Breast epithelium (tissue), 4 donors: ENCODE measurements at regions not wholly inside any gene's neighbourhood (a gene's known extent, or its start where the extent isn't known, plus 50 kb on each side); places are given as distances from the start of the nearest gene placed in this dataset.

ENCODE experiments used
- DNase-seq, 2 donors: peaks; one replicate each; pipeline ENCODE4 v3.0.0-alpha.2; 2019; ENCODE audit warnings: low spot score in 2 of 2
- H3K27ac ChIP-seq, 2 donors: fragments of 200-600 bp; sonication (generic) in 1 of 2; one replicate each; pipeline ENCODE4 v1.5.1; 2016 to 2019; ENCODE audit warnings: mild to moderate bottlenecking in 1 of 2
- H3K27me3 ChIP-seq, 2 donors: fragments of 200-600 bp; sonication (generic) in 1 of 2; one replicate each; pipeline versions ENCODE4 v1.5.1 to v1.6.0; 2017 to 2019; ENCODE audit warnings: control low read depth in 1 of 2, mild to moderate bottlenecking in 1 of 2
- H3K36me3 ChIP-seq: fragments of 200-600 bp; one replicate; pipeline ENCODE4 v1.5.1; 2019
- H3K4me1 ChIP-seq, 2 donors: fragments of 200-600 bp; sonication (generic); one replicate each; pipeline ENCODE4 v1.5.1; 2016 to 2019; ENCODE audit warnings: control low read depth in 1 of 2
- H3K4me3 ChIP-seq, 3 donors: fragments of 200-600 bp; sonication (generic); 1 replicate in 2 of 3; 2 replicates in 1 of 3; pipeline ENCODE4 v1.5.1; 2016 to 2019; ENCODE audit warnings: mild to moderate bottlenecking in 3 of 3, moderate library complexity in 2 of 3
- H3K9me3 ChIP-seq, 2 donors: fragments of 200-600 bp; sonication (generic) in 1 of 2; one replicate each; pipeline ENCODE4 v1.5.1; 2016 to 2019; ENCODE audit warnings: control low read depth in 1 of 2
- POLR2A ChIP-seq: fragments of 450-650 bp; IDR thresholded peaks from one replicate; pipeline ENCODE4 v1.6.1; 2016; ENCODE audit warnings: antibody characterized with exemption, mild to moderate bottlenecking, moderate library complexity
- POLR2AphosphoS5 ChIP-seq, 3 donors: sonication (generic); formaldehyde crosslinking; IDR thresholded peaks; one replicate each; pipeline ENCODE4 v1.6.1; 2017; ENCODE audit warnings: antibody characterized with exemption in 3 of 3
- intact Hi-C: fragments of 100-400 bp; cut with DNase I; formaldehyde crosslinking; loops from one replicate; pipeline ENCODE4 v1.15.1; 2023; ENCODE audit warnings: low total_unique reads
- TF ChIP-seq, protein P1 (sequence below), 3 donors: fragments of 450-650 bp; IDR thresholded peaks; one replicate each; pipeline ENCODE4 v1.5.1; 2016 to 2017; ENCODE audit warnings: antibody characterized with exemption in 3 of 3, mild to moderate bottlenecking in 3 of 3, moderate library complexity in 3 of 3

DNA sequence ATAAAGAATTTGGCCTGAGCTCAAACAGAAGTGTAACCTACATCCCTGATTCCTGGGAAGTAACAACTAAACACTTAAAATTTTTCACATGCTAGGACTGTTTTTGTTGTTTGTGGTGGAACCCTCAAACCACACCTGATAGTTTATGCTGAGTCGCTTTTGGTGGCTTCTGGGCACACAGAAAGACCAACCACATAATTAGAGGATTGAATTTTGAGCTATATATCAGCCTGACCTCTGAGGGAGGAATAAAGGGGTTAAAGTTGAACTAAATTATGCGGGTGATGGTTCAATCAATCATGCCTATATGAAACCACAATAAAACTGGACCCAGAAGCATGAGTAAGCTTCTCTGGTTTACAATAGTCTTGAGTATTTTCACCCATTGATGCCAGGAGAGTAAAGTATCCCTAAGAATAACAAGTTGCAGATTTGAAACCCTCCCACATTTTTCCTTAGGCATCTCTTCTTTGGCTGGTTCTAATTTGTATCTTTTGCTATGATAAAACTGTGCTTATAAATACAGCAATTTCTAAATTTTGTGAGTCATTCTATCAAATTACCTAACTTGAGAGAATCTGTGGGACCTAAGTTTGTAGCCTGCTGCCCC is 1304.5 kb upstream of the GBE1 start:
- DNase-seq, result no peak
- H3K4me3 ChIP-seq, result no peak overlapping the region

DNA sequence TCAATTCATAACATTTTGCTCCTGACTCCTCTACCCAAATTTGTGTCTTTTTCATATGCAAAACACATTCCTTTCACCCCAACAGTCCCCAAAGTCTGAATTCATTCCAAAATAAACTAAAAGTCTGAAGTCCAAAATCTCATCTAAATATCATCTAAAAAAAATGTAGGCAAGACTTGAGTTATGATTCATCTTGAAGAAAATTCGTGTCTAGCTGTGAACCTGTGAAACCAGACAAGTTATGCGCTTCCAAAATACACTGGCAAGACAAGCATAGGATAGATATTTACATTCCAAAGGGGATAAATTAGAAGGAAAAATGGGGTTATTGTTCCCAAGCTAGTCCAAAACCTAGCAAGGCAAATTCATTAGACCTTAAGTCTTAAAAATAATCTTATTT is 1302.0 kb upstream of the GBE1 start:
- intact Hi-C loops, result no loop called here
- H3K27ac ChIP-seq, result no peak overlapping the region
- TF ChIP-seq POLR2A (no peak), POLR2AphosphoS5 (IDR thresholded peaks at IDR 0.05) (no peak)
- TF ChIP-seq, protein P1, sequence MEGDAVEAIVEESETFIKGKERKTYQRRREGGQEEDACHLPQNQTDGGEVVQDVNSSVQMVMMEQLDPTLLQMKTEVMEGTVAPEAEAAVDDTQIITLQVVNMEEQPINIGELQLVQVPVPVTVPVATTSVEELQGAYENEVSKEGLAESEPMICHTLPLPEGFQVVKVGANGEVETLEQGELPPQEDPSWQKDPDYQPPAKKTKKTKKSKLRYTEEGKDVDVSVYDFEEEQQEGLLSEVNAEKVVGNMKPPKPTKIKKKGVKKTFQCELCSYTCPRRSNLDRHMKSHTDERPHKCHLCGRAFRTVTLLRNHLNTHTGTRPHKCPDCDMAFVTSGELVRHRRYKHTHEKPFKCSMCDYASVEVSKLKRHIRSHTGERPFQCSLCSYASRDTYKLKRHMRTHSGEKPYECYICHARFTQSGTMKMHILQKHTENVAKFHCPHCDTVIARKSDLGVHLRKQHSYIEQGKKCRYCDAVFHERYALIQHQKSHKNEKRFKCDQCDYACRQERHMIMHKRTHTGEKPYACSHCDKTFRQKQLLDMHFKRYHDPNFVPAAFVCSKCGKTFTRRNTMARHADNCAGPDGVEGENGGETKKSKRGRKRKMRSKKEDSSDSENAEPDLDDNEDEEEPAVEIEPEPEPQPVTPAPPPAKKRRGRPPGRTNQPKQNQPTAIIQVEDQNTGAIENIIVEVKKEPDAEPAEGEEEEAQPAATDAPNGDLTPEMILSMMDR (IDR thresholded peaks at IDR 0.05), result no peak
- no peaks in the 10 kb centered on the region for H3K27me3 ChIP-seq
- DNase-seq, result no peak
- no peaks in the 10 kb centered on the region for H3K36me3 ChIP-seq
- peaks cover 0 to 23% of the 10 kb centered on the region in 2 donors for H3K9me3 ChIP-seq
- no peaks in the 10 kb centered on the region for H3K4me1 ChIP-seq
- no peak overlapping the region for H3K4me3 ChIP-seq

More for the DNA sequence above, 1304.5 kb upstream of the GBE1 start:
- Histone ChIP-seq H3K4me1 (no peaks in the 10 kb centered on the region), H3K36me3 (no peaks in the 10 kb centered on the region), H3K9me3 (peaks cover 0 to 12% of the 10 kb centered on the region in 2 donors), H3K27me3 (no peaks in the 10 kb centered on the region), H3K27ac (no peak overlapping the region)
- TF ChIP-seq POLR2AphosphoS5 (IDR thresholded peaks at IDR 0.05), result no peak
- TF ChIP-seq POLR2A, result no peak
- TF ChIP-seq, protein P1 (IDR thresholded peaks at IDR 0.05), result no peak
- intact Hi-C loops, result no loop called here

DNA sequence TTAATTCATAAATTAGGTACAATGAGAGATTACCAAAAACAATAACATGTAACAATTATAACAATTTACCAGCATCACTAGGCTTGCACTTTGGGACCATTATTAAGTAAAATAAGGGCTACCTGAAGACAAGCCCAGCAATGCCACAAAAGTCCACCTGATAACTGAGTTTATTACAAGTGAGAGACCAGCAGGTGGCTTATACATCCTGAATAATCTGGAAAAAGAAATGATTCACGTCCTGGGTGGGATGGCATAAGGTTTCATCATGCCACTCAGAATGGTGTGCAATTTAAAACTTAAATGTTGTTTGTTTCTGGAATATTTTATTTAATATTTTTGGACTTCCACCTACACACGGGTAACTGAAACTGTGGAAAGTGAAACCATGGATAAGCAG is 1287.1 kb upstream of the GBE1 start:
- Histone ChIP-seq H3K36me3 (no peaks in the 10 kb centered on the region), H3K27ac (no peak overlapping the region), H3K4me1 (no peaks in the 10 kb centered on the region), H3K4me3 (no peak overlapping the region), H3K27me3 (no peaks in the 10 kb centered on the region), H3K9me3 (no peaks in the 10 kb centered on the region)
- no peak for DNase-seq
- intact Hi-C loops, result no loop called here
- TF ChIP-seq POLR2AphosphoS5 (IDR thresholded peaks at IDR 0.05) (no peak), POLR2A (no peak)
- TF ChIP-seq, protein P1 (IDR thresholded peaks at IDR 0.05), result no peak

DNA sequence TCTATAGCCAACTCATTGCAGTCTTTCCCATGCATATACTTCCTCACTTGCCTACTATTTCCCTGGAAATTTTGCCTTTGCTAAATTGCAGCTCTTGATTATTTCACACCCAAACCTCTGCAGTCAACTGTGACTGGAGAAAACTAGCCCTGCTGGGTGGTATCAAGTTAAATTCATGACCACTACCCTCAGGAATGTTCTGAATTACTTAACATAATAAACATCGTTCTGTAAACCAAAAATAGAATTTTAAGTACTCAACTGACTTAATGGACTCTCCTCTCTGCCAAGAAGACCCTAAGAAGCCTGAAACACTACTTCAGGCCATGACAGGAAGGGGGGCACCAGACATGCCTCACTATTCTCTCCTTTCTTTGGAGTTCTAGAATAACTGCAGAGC is 1278.0 kb upstream of the GBE1 start:
- DNase-seq, result no peak
- intact Hi-C loops, result no loop called here
- no peaks in the 10 kb centered on the region for H3K36me3 ChIP-seq
- TF ChIP-seq, protein P1 (IDR thresholded peaks at IDR 0.05), result no peak
- TF ChIP-seq POLR2A, result no peak
- TF ChIP-seq POLR2AphosphoS5 (IDR thresholded peaks at IDR 0.05), result no peak
- H3K9me3 ChIP-seq, result no peaks in the 10 kb centered on the region
- no peaks in the 10 kb centered on the region for H3K27me3 ChIP-seq
- no peak overlapping the region for H3K27ac ChIP-seq
- H3K4me1 ChIP-seq, result no peaks in the 10 kb centered on the region
- no peak overlapping the region for H3K4me3 ChIP-seq

DNA sequence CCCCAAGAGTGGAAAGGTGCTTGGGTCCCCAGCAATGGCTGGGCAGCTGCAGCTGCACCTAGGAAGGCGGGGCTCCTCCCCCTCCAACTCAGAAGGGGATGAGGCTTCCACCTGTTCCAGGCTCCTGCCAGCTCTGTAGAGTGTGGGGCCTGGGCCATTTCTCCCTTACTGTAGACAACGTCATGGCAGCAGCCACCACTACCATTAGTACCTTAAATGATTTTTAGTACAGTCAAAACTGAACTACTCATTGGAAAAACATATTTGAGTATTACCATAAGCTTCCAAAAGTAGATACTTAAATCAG is 1274.2 kb upstream of the GBE1 start:
- H3K27me3 ChIP-seq, result no peaks in the 10 kb centered on the region
- no peaks in the 10 kb centered on the region for H3K4me1 ChIP-seq
- no peak for DNase-seq
- no peaks in the 10 kb centered on the region for H3K36me3 ChIP-seq
- intact Hi-C loops, result no loop called here
- H3K27ac ChIP-seq, result no peak overlapping the region
- no peak overlapping the region for H3K4me3 ChIP-seq
- no peak for TF ChIP-seq POLR2A
- TF ChIP-seq, protein P1 (IDR thresholded peaks at IDR 0.05), result no peak
- TF ChIP-seq POLR2AphosphoS5 (IDR thresholded peaks at IDR 0.05), result no peak
- no peaks in the 10 kb centered on the region for H3K9me3 ChIP-seq
